ENCODE measurements at regions not wholly inside any gene's neighbourhood (a gene's known extent, or its start where the extent isn't known, plus 50 kb on each side); places are given as distances from the start of the nearest gene placed in this dataset.

GRCh38 chr20:17024513-17025119 is 202.2 kb upstream of the PCSK2 start:
- Histone ChIP-seq H3K4me1 (no peaks in the 10 kb centered on the region), H3K27me3 (no peaks in the 10 kb centered on the region), H3K9me3 (peaks cover 0 to 3% (median 0%) of the 10 kb centered on the region in 3 donors), H3K27ac (no peak overlapping the region), H3K36me3 (no peaks in the 10 kb centered on the region), H3K4me3 (no peak overlapping the region)
- no peak for TF ChIP-seq CTCF (IDR thresholded peaks at IDR 0.05)
- intact Hi-C loops (cut with DNase I; ENCODE audit: low total_unique reads): no loop called here
- no peak for DNase-seq

- DNase-seq: no peak
- TF ChIP-seq CTCF (IDR thresholded peaks at IDR 0.05): no peak
- Histone ChIP-seq H3K9me3 (peaks cover 0 to 3% (median 0%) of the 10 kb centered on the region in 3 donors), H3K36me3 (no peaks in the 10 kb centered on the region), H3K4me1 (no peaks in the 10 kb centered on the region), H3K27ac (no peak overlapping the region), H3K27me3 (no peaks in the 10 kb centered on the region), H3K4me3 (no peak overlapping the region)
- intact Hi-C loops (cut with DNase I; ENCODE audit: low total_unique reads): no loop called here
Measured at GRCh38 chr20:17026346-17026745, 200.5 kb upstream of the PCSK2 start.

- H3K36me3 ChIP-seq: no peaks in the 10 kb centered on the region
- no peaks in the 10 kb centered on the region for H3K27me3 ChIP-seq
- no peak overlapping the region for H3K4me3 ChIP-seq
- TF ChIP-seq CTCF (IDR thresholded peaks at IDR 0.05): no peak
- intact Hi-C loops (cut with DNase I; ENCODE audit: low total_unique reads): no loop called here
- no peaks in the 10 kb centered on the region for H3K4me1 ChIP-seq
- H3K9me3 ChIP-seq: peaks cover 0 to 3% (median 0%) of the 10 kb centered on the region in 3 donors
- DNase-seq: no peak
- no peak overlapping the region for H3K27ac ChIP-seq
Measured at GRCh38 chr20:17029698-17030097, 197.1 kb upstream of the PCSK2 start.

GRCh38 chr20:17036541-17036940 is 190.3 kb upstream of the PCSK2 start:
- no peak for TF ChIP-seq CTCF (IDR thresholded peaks at IDR 0.05)
- DNase-seq: no peak

GRCh38 chr20:17042122-17042521 is 184.7 kb upstream of the PCSK2 start:
- H3K27me3 ChIP-seq: no peaks in the 10 kb centered on the region
- H3K9me3 ChIP-seq: no peaks in the 10 kb centered on the region
- no peaks in the 10 kb centered on the region for H3K36me3 ChIP-seq
- intact Hi-C loops (cut with DNase I; ENCODE audit: low total_unique reads): no loop called here
- no peak for TF ChIP-seq CTCF (IDR thresholded peaks at IDR 0.05)
- no peak for DNase-seq
- no peaks in the 10 kb centered on the region for H3K4me1 ChIP-seq
- no peak overlapping the region for H3K4me3 ChIP-seq
- no peak overlapping the region for H3K27ac ChIP-seq

More at GRCh38 chr20:17036541-17036940, 190.3 kb upstream of the PCSK2 start:
- intact Hi-C loops (cut with DNase I; ENCODE audit: low total_unique reads): no loop called here
- H3K4me3 ChIP-seq: no peak overlapping the region
- no peaks in the 10 kb centered on the region for H3K27me3 ChIP-seq
- no peak overlapping the region for H3K27ac ChIP-seq
- no peaks in the 10 kb centered on the region for H3K36me3 ChIP-seq
- H3K4me1 ChIP-seq: no peaks in the 10 kb centered on the region
- no peaks in the 10 kb centered on the region for H3K9me3 ChIP-seq

- no peaks in the 10 kb centered on the region for H3K36me3 ChIP-seq
- no peak overlapping the region for H3K27ac ChIP-seq
- H3K9me3 ChIP-seq: no peaks in the 10 kb centered on the region
- H3K4me3 ChIP-seq: no peak overlapping the region
- intact Hi-C loops (cut with DNase I; ENCODE audit: low total_unique reads): no loop called here
- no peaks in the 10 kb centered on the region for H3K4me1 ChIP-seq
- no peak for TF ChIP-seq CTCF (IDR thresholded peaks at IDR 0.05)
- DNase-seq: no peak
- H3K27me3 ChIP-seq: no peaks in the 10 kb centered on the region
Measured at GRCh38 chr20:17043323-17043722, 183.5 kb upstream of the PCSK2 start.
